Sigmoid colon (tissue), 6 donors: ENCODE measurements at regions not wholly inside any gene's neighbourhood (a gene's known extent, or its start where the extent isn't known, plus 50 kb on each side); places are given as distances from the start of the nearest gene placed in this dataset.

ENCODE experiments used
- DNase-seq: peaks from one replicate; pipeline ENCODE4 v3.0.0-alpha.2; 2019
- H3K27ac ChIP-seq, 4 donors: fragments of 200-600 bp; sonication (generic); one replicate each; pipeline ENCODE4 v1.5.1; 2016 to 2019; ENCODE audit warnings: mild to moderate bottlenecking in 1 of 4
- H3K27me3 ChIP-seq, 3 donors: fragments of 200-600 bp; sonication (generic); one replicate each; pipeline ENCODE4 v1.5.1; 2019; ENCODE audit warnings: mild to moderate bottlenecking in 1 of 3
- H3K36me3 ChIP-seq, 4 donors: fragments of 200-600 bp; sonication (generic); one replicate each; pipeline ENCODE4 v1.5.1; 2016 to 2019
- H3K4me1 ChIP-seq, 4 donors: fragments of 200-600 bp; sonication (generic); one replicate each; pipeline ENCODE4 v1.5.1; 2017 to 2019
- H3K4me3 ChIP-seq, 4 donors: fragments of 200-600 bp; sonication (generic); one replicate each; pipeline ENCODE4 v1.5.1; 2017 to 2019; ENCODE audit warnings: mild to moderate bottlenecking in 2 of 4, moderate library complexity in 1 of 4
- H3K9me3 ChIP-seq, 4 donors: fragments of 200-600 bp in 3 of 4; sonication (generic) in 3 of 4; one replicate each; pipeline versions ENCODE4 v1.5.1 to v1.6.1; 2013 to 2019
- CTCF ChIP-seq, 4 experiments: fragments of 450-650 bp in 3 of 4; fragments of 200-600 bp in 1 of 4; IDR thresholded peaks; one replicate each; pipeline ENCODE4 v1.5.1; 2016 to 2019; ENCODE audit warnings: antibody characterized with exemption in 4 of 4, mild to moderate bottlenecking in 3 of 4, moderate library complexity in 2 of 4
- EP300 ChIP-seq, 4 donors: sonication (generic); formaldehyde crosslinking; IDR thresholded peaks; one replicate each; pipeline ENCODE4 v1.6.1; 2017; ENCODE audit warnings: antibody characterized with exemption in 4 of 4
- POLR2A ChIP-seq, 2 donors: fragments of 450-650 bp; IDR thresholded peaks; one replicate each; pipeline ENCODE4 v1.6.1; 2016; ENCODE audit warnings: antibody characterized with exemption in 2 of 2, mild to moderate bottlenecking in 2 of 2, moderate library complexity in 2 of 2
- POLR2AphosphoS5 ChIP-seq, 4 donors: sonication (generic); formaldehyde crosslinking; IDR thresholded peaks; one replicate each; pipeline ENCODE4 v1.6.1; 2017; ENCODE audit warnings: antibody characterized with exemption in 4 of 4
- WGBS, 2 donors: extraction: QIAGEN DNeasy Blood & Tissue Kit; methylation state at CpG; one replicate each; pipeline ENCODE4 v1.1.7; 2013; 5-methylcytosine and 5-hydroxymethylcytosine counted together
- intact Hi-C: fragments of 100-400 bp; cut with DNase I; formaldehyde crosslinking; loops from one replicate; pipeline ENCODE4 v1.15.1; 2023
- donor health status: healthy with polysubstance abuse.
- donor health status: healthy.

GRCh38 chr1:78222960-78223358, 177.2 kb downstream of the GIPC2 start:
- Histone ChIP-seq H3K4me3 (no peak overlapping the region), H3K4me1 (no peaks in the 10 kb centered on the region), H3K9me3 (peaks cover 0 to 5% (median 0%) of the 10 kb centered on the region in 4 donors), H3K27ac (no peak overlapping the region), H3K36me3 (no peaks in the 10 kb centered on the region), H3K27me3 (no peaks in the 10 kb centered on the region)
- no peak for TF ChIP-seq CTCF (IDR thresholded peaks at IDR 0.05)
- intact Hi-C loops, result no loop called here
- DNase-seq, result no peak

GRCh38 chr1:78223417-78224215, 177.8 kb downstream of the GIPC2 start:
- H3K9me3 ChIP-seq, result peaks cover 0 to 5% (median 0%) of the 10 kb centered on the region in 4 donors
- H3K27ac ChIP-seq, result no peak overlapping the region
- no peak for DNase-seq
- 55 to 76% methylated on average over 6 of the region's 6 CpGs for WGBS, 2 donors
- no peaks in the 10 kb centered on the region for H3K36me3 ChIP-seq
- TF ChIP-seq POLR2A (IDR thresholded peaks at IDR 0.05) (no peak), POLR2AphosphoS5 (IDR thresholded peaks at IDR 0.05) (no peak), EP300 (IDR thresholded peaks at IDR 0.05) (no peak), CTCF (IDR thresholded peaks at IDR 0.05) (no peak)
- no peaks in the 10 kb centered on the region for H3K27me3 ChIP-seq
- no peak overlapping the region for H3K4me3 ChIP-seq
- H3K4me1 ChIP-seq, result no peaks in the 10 kb centered on the region
- intact Hi-C loops, result no loop called here

GRCh38 chr1:78224246-78224785, 178.6 kb downstream of the GIPC2 start:
- TF ChIP-seq POLR2A (IDR thresholded peaks at IDR 0.05) (no peak), POLR2AphosphoS5 (IDR thresholded peaks at IDR 0.05) (no peak), EP300 (IDR thresholded peaks at IDR 0.05) (no peak), CTCF (IDR thresholded peaks at IDR 0.05) (no peak)
- no peak overlapping the region for H3K4me3 ChIP-seq
- no peak for DNase-seq
- H3K9me3 ChIP-seq, result peaks cover 0 to 5% (median 0%) of the 10 kb centered on the region in 4 donors
- intact Hi-C loops, result no loop called here
- no peaks in the 10 kb centered on the region for H3K4me1 ChIP-seq
- H3K36me3 ChIP-seq, result no peaks in the 10 kb centered on the region
- no peaks in the 10 kb centered on the region for H3K27me3 ChIP-seq
- H3K27ac ChIP-seq, result no peak overlapping the region

- WGBS, 2 donors, result 67 to 89% methylated on average over 3 of the region's 3 CpGs
Measured at GRCh38 chr1:78224861-78225552, 179.2 kb downstream of the GIPC2 start.

More at GRCh38 chr1:78224861-78225552, 179.2 kb downstream of the GIPC2 start:
- H3K4me3 ChIP-seq, result no peak overlapping the region
- no peak for TF ChIP-seq CTCF (IDR thresholded peaks at IDR 0.05)
- TF ChIP-seq POLR2AphosphoS5 (IDR thresholded peaks at IDR 0.05), result no peak
- TF ChIP-seq POLR2A (IDR thresholded peaks at IDR 0.05), result no peak
- TF ChIP-seq EP300 (IDR thresholded peaks at IDR 0.05), result no peak
- H3K9me3 ChIP-seq, result peaks cover 0 to 5% (median 0%) of the 10 kb centered on the region in 4 donors
- H3K36me3 ChIP-seq, result no peaks in the 10 kb centered on the region
- intact Hi-C loops, result no loop called here
- no peaks in the 10 kb centered on the region for H3K27me3 ChIP-seq
- no peak for DNase-seq
- H3K4me1 ChIP-seq, result no peaks in the 10 kb centered on the region
- H3K27ac ChIP-seq, result no peak overlapping the region
